ENCODE measurements at regions not wholly inside any gene's neighbourhood (a gene's known extent, or its start where the extent isn't known, plus 50 kb on each side); places are given as distances from the start of the nearest gene placed in this dataset.
"Not testable (repeated sequence)": the region's sequence is repeated elsewhere in the genome, so short reads cannot be mapped to it uniquely, and the experiment has no call there.

GRCh38 chr10:109055243-109055642, 868.1 kb downstream of the XPNPEP1 start:
- no peaks in the 10 kb centered on the region for H3K4me1 Mint-ChIP-seq
- DNase-seq (ENCODE audit: low read depth, low spot score): no peak
- no peak for TF ChIP-seq CTCF (conservative IDR thresholded peaks at IDR 0.05)
- H3K27me3 Mint-ChIP-seq (ENCODE audit: low read depth): no peaks in the 10 kb centered on the region
- no peak overlapping the region for H3K4me3 Mint-ChIP-seq
- H3K27ac Mint-ChIP-seq (ENCODE audit: unreplicated experiment): no peak overlapping the region
- peaks cover 3% of the 10 kb centered on the region for H3K9me3 Mint-ChIP-seq
- H3K36me3 Mint-ChIP-seq (ENCODE audit: low read depth): peaks cover 2% of the 10 kb centered on the region

GRCh38 chr10:109047856-109048255, 875.5 kb downstream of the XPNPEP1 start:
- H3K27me3 Mint-ChIP-seq (ENCODE audit: low read depth): no peaks in the 10 kb centered on the region
- H3K36me3 Mint-ChIP-seq (ENCODE audit: low read depth): peaks cover 1% of the 10 kb centered on the region
- H3K4me3 Mint-ChIP-seq: no peak overlapping the region
- no peaks in the 10 kb centered on the region for H3K4me1 Mint-ChIP-seq
- no peak overlapping the region for H3K27ac Mint-ChIP-seq (ENCODE audit: unreplicated experiment)
- TF ChIP-seq CTCF (conservative IDR thresholded peaks at IDR 0.05): no peak
- H3K9me3 Mint-ChIP-seq: peaks cover 9% of the 10 kb centered on the region
- no peak for DNase-seq (ENCODE audit: low read depth, low spot score)

- DNase-seq (ENCODE audit: low read depth, low spot score); H3K27ac Mint-ChIP-seq (ENCODE audit: unreplicated experiment); H3K4me3 Mint-ChIP-seq; H3K36me3 Mint-ChIP-seq (ENCODE audit: low read depth); H3K27me3 Mint-ChIP-seq (ENCODE audit: low read depth); H3K9me3 Mint-ChIP-seq; H3K4me1 Mint-ChIP-seq: not testable (repeated sequence)
Observed at GRCh38 chr10:109046427-109046826, 876.9 kb downstream of the XPNPEP1 start.

- TF ChIP-seq CTCF (conservative IDR thresholded peaks at IDR 0.05): no peak
- Mint-ChIP-seq H3K36me3 (ENCODE audit: low read depth) (no peaks in the 10 kb centered on the region), H3K4me3 (no peak overlapping the region), H3K9me3 (peaks cover 6% of the 10 kb centered on the region), H3K27me3 (ENCODE audit: low read depth) (no peaks in the 10 kb centered on the region), H3K4me1 (no peaks in the 10 kb centered on the region), H3K27ac (ENCODE audit: unreplicated experiment) (no peak overlapping the region)
- no peak for DNase-seq (ENCODE audit: low read depth, low spot score)
Observed at GRCh38 chr10:109040622-109041021, 882.7 kb downstream of the XPNPEP1 start.

- DNase-seq (ENCODE audit: low read depth, low spot score): no peak
- Mint-ChIP-seq H3K36me3 (ENCODE audit: low read depth) (no peaks in the 10 kb centered on the region), H3K4me3 (no peak overlapping the region)
Observed at GRCh38 chr10:109037978-109038377, 885.3 kb downstream of the XPNPEP1 start.

More at GRCh38 chr10:109037978-109038377, 885.3 kb downstream of the XPNPEP1 start:
- no peak overlapping the region for H3K27ac Mint-ChIP-seq (ENCODE audit: unreplicated experiment)
- H3K4me1 Mint-ChIP-seq: no peaks in the 10 kb centered on the region
- no peaks in the 10 kb centered on the region for H3K27me3 Mint-ChIP-seq (ENCODE audit: low read depth)
- peaks cover 6% of the 10 kb centered on the region for H3K9me3 Mint-ChIP-seq
- no peak for TF ChIP-seq CTCF (conservative IDR thresholded peaks at IDR 0.05)

All from neural crest cell (in vitro differentiated cells).